GM12878 (cell line): ENCODE measurements at regions not wholly inside any gene's neighbourhood (a gene's known extent, or its start where the extent isn't known, plus 50 kb on each side); places are given as distances from the start of the nearest gene placed in this dataset.

Experiments used
- ATAC-seq: fragments of 200-7000 bp; cut with Tn5 transposase; 3 replicates; pipeline ENCODE4 v1.9.1; 2020; ENCODE audit warnings: mild to moderate bottlenecking, moderate library complexity
- BruUV-seq: library from RNA; stranded (reverse); fragments of 400-500 nt; replicated peaks from 2 replicates; lab custom pipeline; 2021; lab: Mats Ljungman, UMichigan
- CTCF ChIA-PET: fragments of 300-600 bp; sonication (Branson Sonifier 250); formaldehyde crosslinking; extraction: SDS; loops from one replicate; lab custom pipeline; 2021; ENCODE audit warnings: inconsistent platforms; lab: Yijun Ruan, JAX
- POLR2A ChIA-PET: fragments of 350-600 bp; formaldehyde crosslinking; extraction: SDS; loops from one replicate; lab custom pipeline; 2021; ENCODE audit warnings: inconsistent platforms; lab: Charles Lee
- RAD21 ChIA-PET: fragments of 300-600 bp; sonication (Branson Sonifier 250); formaldehyde crosslinking; loops from one replicate; lab custom pipeline; 2023; ENCODE audit warnings: antibody characterized with exemption; ENCODE audit not compliant: unreplicated experiment; lab: Charles Lee
- SMC1A ChIA-PET: fragments of 300-600 bp; sonication (Branson Sonifier 250); formaldehyde crosslinking; loops from one replicate; lab custom pipeline; 2023; ENCODE audit not compliant: unreplicated experiment, uncharacterized antibody; lab: Charles Lee
- DNase-seq: peaks from one replicate; pipeline ENCODE4 v3.0.0-alpha.2; 2011; ENCODE audit warnings: low read depth, low spot score
- FAIRE-seq: peaks from 3 replicates; lab custom pipeline; 2011; peaks lifted over from hg19 to GRCh38; lab: Jason Lieb, UNC
- H2AFZ ChIP-seq: 2 replicates; pipeline ENCODE4 v1.6.0; 2011; ENCODE audit warnings: low read depth, low read length, control low read depth; ENCODE audit not compliant: control insufficient read depth
- H3K27ac ChIP-seq: 2 replicates; pipeline ENCODE4 v1.5.1; 2011; ENCODE audit warnings: control low read depth; ENCODE audit not compliant: control insufficient read depth, insufficient read depth
- H3K27me3 ChIP-seq, 2 experiments: replicated peaks in 1 of 2; 2 replicates each; pipeline versions ENCODE4 v1.6.0 to v1.6.1; 2011; ENCODE audit warnings: low read length in 1 of 2; ENCODE audit not compliant: control insufficient read depth in 2 of 2, insufficient read depth in 2 of 2
- H3K36me3 ChIP-seq, 2 experiments: 2 replicates each; pipeline ENCODE4 v1.5.1; 2011; ENCODE audit warnings: low read length in 1 of 2; ENCODE audit not compliant: control insufficient read depth in 2 of 2, insufficient read depth in 2 of 2
- H3K4me1 ChIP-seq: 2 replicates; pipeline ENCODE4 v1.6.1; 2011; ENCODE audit warnings: mild to moderate bottlenecking, low read length, moderate library complexity, mixed read lengths; ENCODE audit not compliant: control insufficient read depth, insufficient read depth
- H3K4me2 ChIP-seq: 2 replicates; pipeline ENCODE4 v1.6.0; 2011; ENCODE audit warnings: control low read depth; ENCODE audit not compliant: control insufficient read depth, insufficient read depth
- H3K4me3 ChIP-seq: fragments of 200-600 bp; sonication (generic); 2 replicates; pipeline ENCODE4 v1.5.1; 2016
- H3K79me2 ChIP-seq: 2 replicates; pipeline ENCODE4 v1.6.0; 2011; ENCODE audit warnings: low read length; ENCODE audit not compliant: control insufficient read depth, insufficient read depth
- H3K9ac ChIP-seq: 2 replicates; pipeline ENCODE4 v1.8.0; 2011; ENCODE audit warnings: low read length, control low read depth, mixed read lengths; ENCODE audit not compliant: control insufficient read depth, insufficient read depth
- H3K9me3 ChIP-seq: replicated peaks from 3 replicates; pipeline ENCODE4 v1.5.1; 2011; ENCODE audit warnings: mild to moderate bottlenecking, low read length; ENCODE audit not compliant: control insufficient read depth, insufficient read depth
- H4K20me1 ChIP-seq: 2 replicates; pipeline ENCODE4 v1.6.0; 2011; ENCODE audit not compliant: control insufficient read depth, insufficient read depth
- CBFB ChIP-seq: IDR thresholded peaks from 2 replicates; pipeline ENCODE4 v1.6.1; 2016; ENCODE audit warnings: antibody characterized with exemption, low read depth
- CBX5 ChIP-seq: sonication (generic); IDR thresholded peaks from 2 replicates; pipeline ENCODE4 v1.6.1; 2016; ENCODE audit warnings: low read depth, moderate library complexity, mild to moderate bottlenecking, inconsistent platforms
- CHD1 ChIP-seq: IDR thresholded peaks from 2 replicates; pipeline ENCODE4 v1.6.1; 2012; ENCODE audit warnings: low read depth, low read length, improper control_type of control experiment
- EP300 ChIP-seq, 2 experiments: fragments of 150-350 bp in 1 of 2; IDR thresholded peaks; 2 replicates each; pipeline ENCODE4 v1.6.1; 2011 to 2012; ENCODE audit warnings: low read depth in 2 of 2, low read length in 2 of 2, borderline replicate concordance in 1 of 2, improper control_type of control experiment in 1 of 2, inconsistent platforms in 1 of 2; ENCODE audit not compliant: control insufficient read depth in 1 of 2
- IKZF1 ChIP-seq: fragments of 450-650 bp; conservative IDR thresholded peaks from 2 replicates; pipeline ENCODE4 v1.6.1; 2017; ENCODE audit warnings: antibody characterized with exemption, mild to moderate bottlenecking
- IKZF2 ChIP-seq, 2 experiments: fragments of 450-650 bp; IDR thresholded peaks; 2 replicates each; pipeline ENCODE4 v1.6.1; 2017; ENCODE audit warnings: mild to moderate bottlenecking in 2 of 2, moderate library complexity in 2 of 2
- KAT2A ChIP-seq: conservative IDR thresholded peaks from 2 replicates; pipeline ENCODE4 v1.6.1; 2011; ENCODE audit warnings: low read depth, low read length; ENCODE audit not compliant: control insufficient read depth
- NBN ChIP-seq: fragments of 450-650 bp; IDR thresholded peaks from 2 replicates; pipeline ENCODE4 v1.6.1; 2016
- NFIC ChIP-seq: IDR thresholded peaks from 2 replicates; pipeline ENCODE4 v1.6.1; 2012; ENCODE audit warnings: low read depth, mild to moderate bottlenecking, inconsistent platforms, low read length, moderate library complexity
- NFYA ChIP-seq: IDR thresholded peaks from 2 replicates; pipeline ENCODE4 v1.6.1; 2011; ENCODE audit warnings: low read depth, mild to moderate bottlenecking, low read length, improper control_type of control experiment, borderline replicate concordance
- NR2C2 ChIP-seq: IDR thresholded peaks from 2 replicates; pipeline ENCODE4 v1.6.1; 2011; ENCODE audit warnings: borderline replicate concordance, low read depth; ENCODE audit not compliant: control insufficient read depth, insufficient read length
- RAD21 ChIP-seq: IDR thresholded peaks from 2 replicates; pipeline ENCODE4 v1.6.1; 2011; ENCODE audit warnings: mild to moderate bottlenecking, low read depth, low read length, moderate library complexity; ENCODE audit not compliant: insufficient read depth
- RBBP5 ChIP-seq: fragments of 200-600 bp; sonication (generic); conservative IDR thresholded peaks from 2 replicates; pipeline ENCODE4 v1.6.1; 2016
- SIX5 ChIP-seq: IDR thresholded peaks from 2 replicates; pipeline ENCODE4 v1.6.1; 2011; ENCODE audit warnings: mild to moderate bottlenecking, low read depth, low read length, moderate library complexity; ENCODE audit not compliant: severe bottlenecking
- SRF ChIP-seq, 2 experiments: IDR thresholded peaks; 2 replicates each; pipeline ENCODE4 v1.6.1; 2011; ENCODE audit warnings: low read depth in 2 of 2, low read length in 2 of 2, mild to moderate bottlenecking in 1 of 2, moderate library complexity in 1 of 2
- TARDBP ChIP-seq: IDR thresholded peaks from 2 replicates; pipeline ENCODE4 v1.6.1; 2016; ENCODE audit warnings: borderline replicate concordance
- TCF12 ChIP-seq: IDR thresholded peaks from 2 replicates; pipeline ENCODE4 v1.6.1; 2011; ENCODE audit warnings: low read depth, mild to moderate bottlenecking, low read length
- ZNF274 ChIP-seq: IDR thresholded peaks from one replicate; pipeline ENCODE4 v1.8.0; 2011; ENCODE audit not compliant: insufficient read length, insufficient read depth
- WGBS: methylation state at CpG from one replicate; pipeline ENCODE4 v1.1.6; 2016; ENCODE audit warnings: low lambda C conversion rate; ENCODE audit not compliant: insufficient replicate concordance, insufficient coverage; ENCODE audit errors: missing lambda C conversion rate; 5-methylcytosine and 5-hydroxymethylcytosine counted together
- in situ Hi-C: fragments of 300-500 bp; cut with MboI; formaldehyde crosslinking; loops from 9 replicates; pipeline ENCODE4 v1.14.3; 2018; ENCODE audit warnings: mixed read lengths
- intact Hi-C: fragments of 100-400 bp; cut with micrococcal nuclease; formaldehyde crosslinking; loops from one replicate; pipeline ENCODE4 v1.14.2; 2022; ENCODE audit not compliant: unreplicated experiment
- TF ChIP-seq, protein P1 (sequence below): fragments of 450-650 bp; IDR thresholded peaks from 2 replicates; pipeline ENCODE4 v1.6.1; 2014; ENCODE audit warnings: mild to moderate bottlenecking

DNA sequence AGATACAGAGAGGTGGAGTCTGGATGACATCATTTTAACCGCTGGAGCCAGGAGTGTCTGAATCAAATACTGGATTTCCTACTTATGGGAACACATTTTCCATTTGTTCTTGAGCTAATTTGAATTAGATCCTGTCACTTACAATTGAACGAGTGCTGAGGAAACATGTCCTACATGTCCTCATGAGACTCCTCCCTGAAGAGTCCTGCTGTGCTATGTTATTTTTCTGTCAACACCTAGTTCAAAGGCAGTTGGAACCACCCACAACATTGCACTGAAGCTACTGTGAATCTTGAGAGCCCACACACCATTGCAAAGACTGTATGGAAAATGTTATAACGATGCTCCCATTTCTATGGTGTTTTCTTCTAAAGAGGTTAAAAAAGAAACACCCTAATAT, 123.5 kb upstream of the CRBN start:
- no peaks in the 10 kb centered on the region for H3K36me3 ChIP-seq
- intact Hi-C loops (no loop called here), in situ Hi-C loops (no loop called here)
- FAIRE-seq, result no peak
- no peak for DNase-seq
- H3K79me2 ChIP-seq, result no peaks in the 10 kb centered on the region
- H3K27me3 ChIP-seq, result no peaks in the 10 kb centered on the region
- H3K9ac ChIP-seq, result no peak overlapping the region
- no peaks in the 10 kb centered on the region for H3K4me1 ChIP-seq
- no peak overlapping the region for H3K4me3 ChIP-seq
- RAD21 ChIA-PET, result no interaction called here
- H3K27ac ChIP-seq, result no peak overlapping the region
- POLR2A ChIA-PET, result no interaction called here
- H3K9me3 ChIP-seq, result no peaks in the 10 kb centered on the region
- WGBS, result 38% methylated on average over 3 of the region's 3 CpGs
- no peak for TF ChIP-seq TARDBP
- TF ChIP-seq SRF (IDR thresholded peaks at IDR 0.05; ENCODE audit: low read depth in 2 of 2, low read length in 2 of 2), result no peak
- no peak for TF ChIP-seq NBN
- TF ChIP-seq NFYA, result no peak
- TF ChIP-seq EP300 (IDR thresholded peaks at IDR 0.05; ENCODE audit: borderline replicate concordance in 1 of 2, control insufficient read depth in 1 of 2, low read depth in 2 of 2, low read length in 2 of 2), result no peak
- CTCF ChIA-PET, result no interaction called here
- ATAC-seq, result no peak
- SMC1A ChIA-PET, result interaction anchor here (0.7 kb wide), 1 partner anchor 12 kb away, joined by 3 read pairs; no protein-coding TSS in a partner anchor
- BruUV-seq, result no TSS peak
- no peak overlapping the region for H2AFZ ChIP-seq
- H4K20me1 ChIP-seq, result no peaks in the 10 kb centered on the region
- H3K4me2 ChIP-seq, result no peak overlapping the region

DNA sequence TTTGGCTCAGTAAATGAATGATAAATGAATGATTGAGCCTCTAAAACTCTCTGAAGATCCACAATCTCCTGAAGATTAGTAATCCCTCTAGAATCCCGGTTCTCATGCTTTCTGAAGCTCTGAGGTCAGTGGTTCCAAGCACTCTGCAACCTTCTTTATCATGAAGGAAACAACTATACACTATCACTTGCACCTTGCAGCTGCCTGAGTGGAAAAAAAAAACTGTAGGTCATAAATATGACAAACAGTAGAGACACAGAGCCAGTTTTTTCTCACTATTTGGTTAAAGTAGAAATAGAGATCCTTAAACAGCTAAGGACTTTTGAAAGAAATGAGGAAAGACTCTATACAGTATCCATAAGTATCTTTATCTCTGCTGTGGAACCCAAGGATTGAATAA, 122.0 kb upstream of the CRBN start:
- no peaks in the 10 kb centered on the region for H3K9me3 ChIP-seq
- 0% methylated on average over 1 of the region's 1 CpG for WGBS
- no peak for TF ChIP-seq NFIC
- no peak for TF ChIP-seq RAD21
- no peak for TF ChIP-seq CBFB
- TF ChIP-seq CHD1, result no peak
- TF ChIP-seq IKZF1, result no peak
- no peak for TF ChIP-seq RBBP5
- no peak for TF ChIP-seq CBX5
- TF ChIP-seq, protein P1, sequence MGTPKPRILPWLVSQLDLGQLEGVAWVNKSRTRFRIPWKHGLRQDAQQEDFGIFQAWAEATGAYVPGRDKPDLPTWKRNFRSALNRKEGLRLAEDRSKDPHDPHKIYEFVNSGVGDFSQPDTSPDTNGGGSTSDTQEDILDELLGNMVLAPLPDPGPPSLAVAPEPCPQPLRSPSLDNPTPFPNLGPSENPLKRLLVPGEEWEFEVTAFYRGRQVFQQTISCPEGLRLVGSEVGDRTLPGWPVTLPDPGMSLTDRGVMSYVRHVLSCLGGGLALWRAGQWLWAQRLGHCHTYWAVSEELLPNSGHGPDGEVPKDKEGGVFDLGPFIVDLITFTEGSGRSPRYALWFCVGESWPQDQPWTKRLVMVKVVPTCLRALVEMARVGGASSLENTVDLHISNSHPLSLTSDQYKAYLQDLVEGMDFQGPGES, result no peak
- no peak for TF ChIP-seq KAT2A
- no peak for TF ChIP-seq IKZF2 (IDR thresholded peaks at IDR 0.05)
- TF ChIP-seq SIX5, result no peak
- TF ChIP-seq NR2C2, result no peak
- no peak for TF ChIP-seq TCF12
- TF ChIP-seq ZNF274, result no peak

More for the DNA sequence above, 122.0 kb upstream of the CRBN start:
- H3K4me2 ChIP-seq, result no peak overlapping the region
- BruUV-seq, result no TSS peak
- FAIRE-seq, result no peak
- ChIA-PET RAD21 (no interaction called here), POLR2A (no interaction called here), CTCF (interaction anchor here (1.0 kb wide), 1 partner anchor 101 kb away, joined by 3 read pairs; no protein-coding TSS in a partner anchor), SMC1A (interaction anchor here (1.7 kb wide), 1 partner anchor 21 kb away, joined by 7 read pairs; no protein-coding TSS in a partner anchor)
- no peaks in the 10 kb centered on the region for H3K27me3 ChIP-seq
- intact Hi-C loops (no loop called here), in situ Hi-C loops (no loop called here)
- H2AFZ ChIP-seq, result no peak overlapping the region
- DNase-seq, result no peak
- no peak overlapping the region for H3K27ac ChIP-seq
- ATAC-seq, result no peak
- H3K36me3 ChIP-seq, result no peaks in the 10 kb centered on the region
- no peaks in the 10 kb centered on the region for H3K4me1 ChIP-seq
- H3K9ac ChIP-seq, result no peak overlapping the region
- H3K79me2 ChIP-seq, result no peaks in the 10 kb centered on the region
- no peak overlapping the region for H3K4me3 ChIP-seq
- H4K20me1 ChIP-seq, result no peaks in the 10 kb centered on the region
